ENCODE measurements at regions not wholly inside any gene's neighbourhood (a gene's known extent, or its start where the extent isn't known, plus 50 kb on each side); places are given as distances from the start of the nearest gene placed in this dataset.
"Not testable (repeated sequence)": the region's sequence is repeated elsewhere in the genome, so short reads cannot be mapped to it uniquely, and the experiment has no call there.

- TF ChIP-seq, protein P1, sequence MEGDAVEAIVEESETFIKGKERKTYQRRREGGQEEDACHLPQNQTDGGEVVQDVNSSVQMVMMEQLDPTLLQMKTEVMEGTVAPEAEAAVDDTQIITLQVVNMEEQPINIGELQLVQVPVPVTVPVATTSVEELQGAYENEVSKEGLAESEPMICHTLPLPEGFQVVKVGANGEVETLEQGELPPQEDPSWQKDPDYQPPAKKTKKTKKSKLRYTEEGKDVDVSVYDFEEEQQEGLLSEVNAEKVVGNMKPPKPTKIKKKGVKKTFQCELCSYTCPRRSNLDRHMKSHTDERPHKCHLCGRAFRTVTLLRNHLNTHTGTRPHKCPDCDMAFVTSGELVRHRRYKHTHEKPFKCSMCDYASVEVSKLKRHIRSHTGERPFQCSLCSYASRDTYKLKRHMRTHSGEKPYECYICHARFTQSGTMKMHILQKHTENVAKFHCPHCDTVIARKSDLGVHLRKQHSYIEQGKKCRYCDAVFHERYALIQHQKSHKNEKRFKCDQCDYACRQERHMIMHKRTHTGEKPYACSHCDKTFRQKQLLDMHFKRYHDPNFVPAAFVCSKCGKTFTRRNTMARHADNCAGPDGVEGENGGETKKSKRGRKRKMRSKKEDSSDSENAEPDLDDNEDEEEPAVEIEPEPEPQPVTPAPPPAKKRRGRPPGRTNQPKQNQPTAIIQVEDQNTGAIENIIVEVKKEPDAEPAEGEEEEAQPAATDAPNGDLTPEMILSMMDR (optimal IDR thresholded peaks at IDR 0.05 in 1 of 3, IDR thresholded peaks at IDR 0.05 in 1 of 3, conservative IDR thresholded peaks at IDR 0.05 in 1 of 3; ENCODE audit: extremely low read depth in 1 of 3, insufficient read depth in 2 of 3, low read length in 3 of 3) = not testable (repeated sequence)
- TF ChIP-seq EZH2 (IDR thresholded peaks at IDR 0.05; ENCODE audit: low read length) = not testable (repeated sequence)
Measured at GRCh38 chr16:35614883-35615282, 2155.5 kb downstream of the TP53TG3F start.

Data from keratinocyte (primary cell).